DMS153 treated with DMSO at 0.1 percent for 48 hours (cell line): ENCODE measurements at regions not wholly inside any gene's neighbourhood (a gene's known extent, or its start where the extent isn't known, plus 50 kb on each side); places are given as distances from the start of the nearest gene placed in this dataset.
"Not testable (repeated sequence)": the region's sequence is repeated elsewhere in the genome, so short reads cannot be mapped to it uniquely, and the experiment has no call there.

Experiments used
- DNase-seq: peaks from one replicate; lab custom pipeline; 2025; ENCODE audit not compliant: unreplicated experiment; lab: John Stamatoyannopoulos, UW

GRCh38 chr14:106480287-106480686 lies 953.9 kb downstream of the TMEM121 start:
- DNase-seq: not testable (repeated sequence)

- DNase-seq: not testable (repeated sequence)
These were observed 955.8 kb downstream of the TMEM121 start for GRCh38 chr14:106482213-106482612.

DNA sequence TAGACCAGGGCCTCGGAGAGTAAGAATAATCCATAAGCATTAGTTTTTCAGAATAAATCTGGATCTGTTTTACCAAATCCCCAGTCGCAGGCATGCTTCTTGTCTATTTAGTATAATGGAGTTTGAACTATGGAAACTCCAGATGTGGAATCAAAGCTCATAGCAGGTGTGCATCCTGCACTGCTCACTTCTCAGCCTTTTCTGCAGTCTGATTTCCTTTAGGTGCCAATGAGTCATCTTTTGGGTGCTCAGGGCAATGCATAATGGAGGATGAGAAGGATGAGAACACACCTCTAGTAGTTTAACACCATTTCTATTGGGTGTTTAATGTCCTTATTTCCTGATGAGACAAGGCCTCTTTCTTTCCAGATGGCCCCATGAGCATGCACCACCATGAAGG lies 961.2 kb downstream of the TMEM121 start:
- DNase-seq: peak; percentile 0

DNA sequence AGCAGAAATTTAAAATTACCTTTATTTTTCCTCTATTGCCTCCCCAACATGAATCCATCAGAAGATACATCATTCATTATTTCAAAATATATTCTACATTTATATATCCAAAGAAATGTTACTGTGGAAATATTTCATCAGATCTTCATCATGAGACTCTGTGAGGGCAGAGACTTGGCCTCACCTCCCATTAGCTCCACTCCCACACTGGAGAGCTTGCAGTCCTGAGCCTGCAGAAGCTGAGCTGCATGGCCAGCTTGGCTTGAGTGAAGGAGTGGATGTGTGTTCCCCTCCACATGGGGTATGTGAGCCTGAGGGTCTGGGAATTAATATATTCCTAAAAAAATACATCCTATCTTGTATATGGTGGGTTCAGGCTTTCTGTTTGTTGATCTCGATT lies 961.9 kb downstream of the TMEM121 start:
- DNase-seq: no peak

- DNase-seq: no peak
These were observed 962.9 kb downstream of the TMEM121 start for GRCh38 chr14:106489112-106489881.

DNA sequence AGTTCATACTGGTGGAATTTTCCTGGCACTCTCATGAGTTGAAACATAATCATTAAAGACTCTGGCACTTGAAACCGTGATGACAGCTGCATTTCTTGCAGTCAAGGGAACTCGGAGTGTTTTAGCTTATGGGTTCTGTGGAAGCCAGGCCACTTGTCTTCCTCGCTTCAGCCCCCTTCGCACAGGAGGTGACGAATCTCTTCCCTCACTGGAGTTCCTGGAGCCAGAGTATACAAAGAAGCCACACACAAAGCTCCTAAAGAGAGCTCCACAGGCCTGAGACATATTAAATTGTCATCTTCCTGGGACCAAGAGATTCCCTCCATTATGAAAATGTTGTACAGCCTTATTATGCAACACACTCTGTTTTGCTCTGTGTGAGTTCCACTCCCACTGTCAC lies 964.1 kb downstream of the TMEM121 start:
- no peak for DNase-seq

GRCh38 chr14:106491851-106492250 lies 965.5 kb downstream of the TMEM121 start:
- DNase-seq: no peak

DNA sequence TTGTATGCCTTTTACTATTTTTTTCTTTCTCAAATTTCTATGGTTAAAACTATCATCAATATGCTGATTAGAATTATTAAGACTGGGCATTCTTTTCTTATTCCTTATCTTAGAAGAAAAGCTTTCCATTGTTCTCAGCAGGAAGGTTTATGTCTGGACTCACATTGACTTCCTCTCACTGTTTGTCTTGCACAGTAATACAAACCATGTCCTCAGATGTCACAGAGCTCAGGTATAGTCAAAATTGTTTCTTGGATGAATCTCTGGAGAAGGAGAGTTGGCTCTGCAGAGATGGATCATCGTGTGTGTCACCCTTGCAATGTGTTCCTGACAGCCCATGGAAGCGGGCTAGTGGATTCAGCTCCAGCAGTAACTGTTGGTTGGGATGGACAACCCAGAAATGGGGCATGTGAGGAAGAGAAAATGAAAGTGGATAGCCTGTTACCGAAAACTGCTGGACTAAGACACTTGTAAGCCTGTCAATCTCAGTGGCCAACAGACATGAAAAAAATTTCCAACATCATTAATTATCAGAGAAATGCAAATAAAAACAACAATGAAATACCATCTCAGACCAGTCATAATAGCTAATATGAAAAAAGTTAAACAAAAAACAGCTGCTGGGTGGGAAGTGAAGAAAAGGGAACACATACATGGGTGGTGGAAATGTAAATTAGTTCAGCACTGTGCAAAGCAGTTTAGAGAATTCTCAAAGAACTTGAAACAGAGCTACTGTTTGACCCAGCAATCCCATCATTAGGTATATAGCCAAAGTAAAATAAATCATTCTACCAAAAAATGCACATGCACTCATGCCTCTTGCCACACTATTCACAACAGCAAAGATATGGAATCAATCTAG lies 967.8 kb downstream of the TMEM121 start:
- DNase-seq: no peak

GRCh38 chr14:106500571-106500970 lies 974.2 kb downstream of the TMEM121 start:
- DNase-seq: no peak

GRCh38 chr14:106501898-106502297 lies 975.5 kb downstream of the TMEM121 start:
- DNase-seq: no peak

- DNase-seq: no peak
These were observed 979.0 kb downstream of the TMEM121 start for GRCh38 chr14:106505366-106505765.

DNA sequence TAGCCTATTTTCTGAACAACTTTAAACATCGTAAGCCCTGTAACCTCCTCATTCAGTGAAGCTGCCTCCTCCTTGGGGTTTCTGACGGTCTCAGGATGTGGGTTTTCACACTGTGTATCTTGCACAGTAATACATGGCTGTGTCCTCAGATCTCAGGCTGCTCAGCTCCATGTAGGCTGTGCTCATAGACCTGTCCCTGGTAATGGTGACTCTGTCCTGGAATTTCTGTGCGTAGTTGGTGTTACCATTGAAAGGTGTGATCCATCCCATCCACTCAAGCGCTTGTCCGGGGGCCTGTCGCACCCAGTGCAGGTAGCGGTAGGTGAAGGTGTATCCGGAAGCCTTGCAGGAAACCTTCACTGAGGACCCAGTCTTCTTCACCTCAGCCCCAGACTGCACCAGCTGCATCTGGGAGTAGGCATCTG lies 980.5 kb downstream of the TMEM121 start:
- no peak for DNase-seq

- DNase-seq: no peak
These were observed 981.0 kb downstream of the TMEM121 start for GRCh38 chr14:106507354-106507753.

- no peak for DNase-seq
These were observed 981.8 kb downstream of the TMEM121 start for GRCh38 chr14:106508216-106508615.

DNA sequence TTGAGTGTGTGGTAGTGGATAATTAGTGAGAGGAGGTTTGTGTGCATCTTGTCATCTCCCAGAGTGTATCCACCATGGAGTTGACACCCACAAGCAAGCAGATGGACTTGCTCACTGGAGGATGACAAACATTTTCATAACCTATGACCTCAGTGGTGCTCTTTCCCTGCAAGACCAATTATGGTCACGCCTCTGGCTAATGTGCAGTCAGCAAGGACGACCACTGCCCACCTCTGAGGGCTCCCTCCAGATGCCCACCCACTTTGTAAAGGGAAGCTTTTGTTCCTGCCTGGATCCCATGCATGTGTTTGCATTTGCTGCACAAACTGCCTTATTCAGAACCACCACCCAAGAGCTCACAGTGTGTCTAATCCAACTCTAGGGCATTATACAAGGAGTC lies 982.8 kb downstream of the TMEM121 start:
- DNase-seq: no peak

DNA sequence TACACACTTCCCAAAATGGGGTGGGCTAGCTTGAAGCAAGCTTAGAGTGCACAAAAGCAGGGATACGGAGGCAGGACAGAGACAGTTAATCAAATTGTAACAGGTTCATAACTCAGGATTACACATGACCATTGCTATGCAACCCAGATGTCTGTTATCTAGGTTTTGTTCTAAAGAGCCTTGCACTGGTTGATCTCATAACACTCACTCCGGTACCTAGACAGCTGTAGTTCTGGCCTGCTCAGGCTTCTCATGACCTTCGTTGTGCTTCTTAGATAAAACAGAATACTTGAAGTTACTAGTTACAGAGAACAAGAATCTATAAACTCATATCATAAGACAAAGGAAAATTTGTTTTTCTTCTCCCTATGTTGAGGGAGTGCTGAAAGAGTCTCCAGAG lies 983.4 kb downstream of the TMEM121 start:
- DNase-seq: no peak

- DNase-seq: no peak
These were observed 984.8 kb downstream of the TMEM121 start for GRCh38 chr14:106511006-106511799.

GRCh38 chr14:106511800-106512198 lies 985.4 kb downstream of the TMEM121 start:
- DNase-seq: no peak

GRCh38 chr14:106513302-106513701 lies 986.9 kb downstream of the TMEM121 start:
- no peak for DNase-seq

DNA sequence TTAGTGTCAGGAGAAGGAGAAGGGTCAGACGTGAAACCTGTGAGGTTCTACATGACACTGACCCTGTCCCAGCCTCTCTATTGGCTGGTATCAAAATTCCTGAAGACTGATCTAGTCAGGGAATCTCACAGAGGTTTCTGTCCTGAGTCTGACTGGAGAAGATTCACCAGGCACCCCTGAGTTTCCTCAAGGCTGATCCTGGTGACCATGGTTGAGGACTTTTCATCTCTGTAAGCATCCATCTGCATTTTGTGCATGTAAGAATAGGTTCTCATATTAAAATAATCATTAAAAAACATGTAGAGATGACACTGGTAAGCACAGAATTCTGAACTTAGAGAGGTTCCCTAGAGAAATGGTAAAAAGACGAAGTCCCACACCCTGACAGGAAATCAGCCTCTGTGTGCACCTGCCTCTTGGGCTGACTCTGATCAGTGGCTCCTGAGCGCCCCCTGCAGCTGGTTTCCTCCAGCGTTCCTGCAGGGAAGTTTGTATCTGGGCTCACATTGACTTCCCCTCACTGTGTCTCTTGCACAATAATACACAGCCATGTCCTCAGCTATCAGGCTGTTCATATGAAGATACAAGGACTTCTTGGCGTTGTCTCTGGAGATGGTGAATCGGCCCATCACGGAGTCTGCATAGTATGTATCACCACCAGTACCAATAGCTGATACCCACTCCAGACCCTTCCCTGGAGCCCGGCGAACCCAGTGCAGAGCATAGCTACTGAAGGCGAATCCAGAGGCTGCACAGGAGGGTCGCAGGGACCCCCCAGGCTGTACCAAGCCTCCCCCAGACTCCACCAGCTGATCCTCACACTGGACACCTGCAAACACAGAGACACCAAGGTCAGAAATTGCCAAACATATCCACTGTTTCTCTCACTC lies 991.9 kb downstream of the TMEM121 start:
- no peak for DNase-seq
